Spleen (tissue), 11 donors: ENCODE measurements at regions not wholly inside any gene's neighbourhood (a gene's known extent, or its start where the extent isn't known, plus 50 kb on each side); places are given as distances from the start of the nearest gene placed in this dataset.

Source experiments
- DNase-seq: peaks from one replicate; pipeline ENCODE4 v3.0.0-alpha.2; 2020
- H3K27ac ChIP-seq, 8 donors: fragments of 200-600 bp; sonication (generic) in 7 of 8; 1 replicate in 4 of 8; 2 replicates in 4 of 8; pipeline versions ENCODE4 v1.5.0 to v1.8.0; 2016 to 2021; ENCODE audit warnings: inconsistent platforms in 4 of 8, mild to moderate bottlenecking in 4 of 8, moderate library complexity in 1 of 8
- H3K27me3 ChIP-seq, 7 donors: fragments of 200-600 bp; sonication (generic) in 6 of 7; replicated peaks in 1 of 7; 1 replicate in 4 of 7; 2 replicates in 3 of 7; pipeline versions ENCODE4 v1.5.0 to v1.8.0; 2016 to 2021; ENCODE audit warnings: inconsistent platforms in 3 of 7, mild to moderate bottlenecking in 1 of 7
- H3K36me3 ChIP-seq, 6 donors: fragments of 200-600 bp; sonication (generic) in 5 of 6; 1 replicate in 4 of 6; 2 replicates in 2 of 6; pipeline versions ENCODE4 v1.5.0 to v1.8.0; 2016 to 2021; ENCODE audit warnings: inconsistent platforms in 2 of 6
- H3K4me1 ChIP-seq, 6 donors: fragments of 200-600 bp; sonication (generic) in 5 of 6; 1 replicate in 3 of 6; 2 replicates in 3 of 6; pipeline versions ENCODE4 v1.5.0 to v1.8.0; 2016 to 2021; ENCODE audit warnings: inconsistent platforms in 3 of 6
- H3K4me3 ChIP-seq, 8 donors: fragments of 200-600 bp; sonication (generic) in 7 of 8; 1 replicate in 4 of 8; 2 replicates in 4 of 8; pipeline versions ENCODE4 v1.5.0 to v1.8.0; 2016 to 2021; ENCODE audit warnings: inconsistent platforms in 4 of 8, mild to moderate bottlenecking in 4 of 8, moderate library complexity in 2 of 8
- H3K9me3 ChIP-seq, 8 donors: fragments of 200-600 bp; sonication (generic) in 7 of 8; 1 replicate in 4 of 8; 2 replicates in 4 of 8; pipeline versions ENCODE4 v1.5.0 to v1.8.0; 2016 to 2021; ENCODE audit warnings: inconsistent platforms in 4 of 8
- CTCF ChIP-seq, 11 experiments: fragments of 200-600 bp in 7 of 11; fragments of 450-650 bp in 4 of 11; sonication (generic) in 4 of 11; IDR thresholded peaks in 8 of 11; conservative IDR thresholded peaks in 3 of 11; 1 replicate in 7 of 11; 2 replicates in 4 of 11; pipeline versions ENCODE4 v1.4.0 to v1.8.0; 2016 to 2021; ENCODE audit warnings: antibody characterized with exemption in 11 of 11, inconsistent platforms in 4 of 11, mild to moderate bottlenecking in 1 of 11
- POLR2A ChIP-seq, 3 donors: fragments of 450-650 bp; IDR thresholded peaks; one replicate each; pipeline ENCODE4 v1.5.1; 2017; ENCODE audit warnings: antibody characterized with exemption in 3 of 3, mild to moderate bottlenecking in 1 of 3
- POLR2AphosphoS5 ChIP-seq, 3 donors: sonication (generic); formaldehyde crosslinking; IDR thresholded peaks; one replicate each; pipeline ENCODE4 v1.5.1; 2017; ENCODE audit warnings: antibody characterized with exemption in 3 of 3
- WGBS, 5 donors: extraction: QIAGEN DNeasy Blood & Tissue Kit in 3 of 5; methylation state at CpG; one replicate each; pipeline versions ENCODE4 v1.1.5 to v1.1.7; 2013 to 2018; 5-methylcytosine and 5-hydroxymethylcytosine counted together
- intact Hi-C: fragments of 100-400 bp; cut with DNase I; formaldehyde crosslinking; loops from one replicate; pipeline ENCODE4 v1.15.0; 2023; ENCODE audit warnings: low total_unique reads
- donor health status: healthy with polysubstance abuse.
- donor health status: DM: no; HTN: no; CAD: no; lungs with moderate emphysema.
- donor health status: DM: no; HTN: no; CAD: no.
- donor health status: Bipolar disorder and iron deficiency.
- donor health status: healthy.
- donor health status: DM: no; HTN: no; CAD: no.
- donor health status: DM: yes; HTN: yes; CAD: no.

- no peak for DNase-seq
- Histone ChIP-seq H3K27me3 (no peaks in the 10 kb centered on the region), H3K27ac (no peak overlapping the region), H3K4me3 (no peak overlapping the region), H3K9me3 (no peaks in the 10 kb centered on the region), H3K4me1 (no peaks in the 10 kb centered on the region), H3K36me3 (no peaks in the 10 kb centered on the region)
- WGBS, 5 donors: 79 to 97% (median 88%) methylated on average over 1 of the region's 1 CpG
- intact Hi-C loops: no loop called here
- TF ChIP-seq POLR2AphosphoS5 (IDR thresholded peaks at IDR 0.05): no peak
- no peak for TF ChIP-seq CTCF (IDR thresholded peaks at IDR 0.05 in 8 of 11, conservative IDR thresholded peaks at IDR 0.05 in 3 of 11)
- no peak for TF ChIP-seq POLR2A (IDR thresholded peaks at IDR 0.05)
These were observed 308.3 kb upstream of the SEMA6D start for GRCh38 chr15:47409038-47409437.

- Histone ChIP-seq H3K4me3 (no peak overlapping the region), H3K27me3 (no peaks in the 10 kb centered on the region), H3K36me3 (no peaks in the 10 kb centered on the region), H3K9me3 (no peaks in the 10 kb centered on the region), H3K4me1 (no peaks in the 10 kb centered on the region), H3K27ac (no peak overlapping the region)
- WGBS, 5 donors: 63 to 87% (median 82%) methylated on average over 2 of the region's 2 CpGs
- intact Hi-C loops: no loop called here
- TF ChIP-seq CTCF (IDR thresholded peaks at IDR 0.05 in 8 of 11, conservative IDR thresholded peaks at IDR 0.05 in 3 of 11): no peak
- no peak for TF ChIP-seq POLR2AphosphoS5 (IDR thresholded peaks at IDR 0.05)
- no peak for TF ChIP-seq POLR2A (IDR thresholded peaks at IDR 0.05)
- DNase-seq: no peak
These were observed 307.7 kb upstream of the SEMA6D start for GRCh38 chr15:47409600-47409999.

GRCh38 chr15:47410247-47410646, 307.1 kb upstream of the SEMA6D start:
- TF ChIP-seq CTCF (IDR thresholded peaks at IDR 0.05 in 8 of 11, conservative IDR thresholded peaks at IDR 0.05 in 3 of 11) (no peak), POLR2A (IDR thresholded peaks at IDR 0.05) (no peak), POLR2AphosphoS5 (IDR thresholded peaks at IDR 0.05) (no peak)
- no peaks in the 10 kb centered on the region for H3K27me3 ChIP-seq
- intact Hi-C loops: no loop called here
- no peak overlapping the region for H3K27ac ChIP-seq
- no peaks in the 10 kb centered on the region for H3K4me1 ChIP-seq
- H3K36me3 ChIP-seq: no peaks in the 10 kb centered on the region
- H3K4me3 ChIP-seq: no peak overlapping the region
- H3K9me3 ChIP-seq: no peaks in the 10 kb centered on the region
- no peak for DNase-seq
- 15 to 44% (median 29%) methylated on average over 3 of the region's 3 CpGs for WGBS, 5 donors

- 83 to 95% (median 92%) methylated on average over 4 of the region's 4 CpGs for WGBS, 5 donors
- Histone ChIP-seq H3K4me3 (no peak overlapping the region), H3K27ac (no peak overlapping the region), H3K4me1 (no peaks in the 10 kb centered on the region), H3K27me3 (no peaks in the 10 kb centered on the region), H3K36me3 (no peaks in the 10 kb centered on the region), H3K9me3 (no peaks in the 10 kb centered on the region)
- no peak for DNase-seq
- no peak for TF ChIP-seq CTCF (IDR thresholded peaks at IDR 0.05 in 8 of 11, conservative IDR thresholded peaks at IDR 0.05 in 3 of 11)
- TF ChIP-seq POLR2AphosphoS5 (IDR thresholded peaks at IDR 0.05): no peak
- TF ChIP-seq POLR2A (IDR thresholded peaks at IDR 0.05): no peak
- intact Hi-C loops: no loop called here
These were observed 305.6 kb upstream of the SEMA6D start for GRCh38 chr15:47411733-47412132.
